Common myeloid progenitor, CD34-positive (primary cell): ENCODE measurements at regions not wholly inside any gene's neighbourhood (a gene's known extent, or its start where the extent isn't known, plus 50 kb on each side); places are given as distances from the start of the nearest gene placed in this dataset.
"Not testable (repeated sequence)": the region's sequence is repeated elsewhere in the genome, so short reads cannot be mapped to it uniquely, and the experiment has no call there.

Experiments used
- CTCF ChIA-PET: fragments of 350-600 bp; sonication (Branson Sonifier 250); formaldehyde crosslinking; loops from one replicate; lab custom pipeline; 2021; ENCODE audit warnings: antibody characterized with exemption; lab: Charles Lee
- POLR2A ChIA-PET: fragments of 350-600 bp; sonication (Branson Sonifier 250); formaldehyde crosslinking; loops from one replicate; lab custom pipeline; 2021; ENCODE audit warnings: antibody characterized with exemption; lab: Charles Lee
- DNase-seq, 3 donors: peaks; one replicate each; pipeline versions ENCODE4 v3.0.0 to v3.0.0-alpha.2; 2013
- H3K27ac ChIP-seq, 2 experiments: 1 replicate in 1 of 2; 2 replicates in 1 of 2; pipeline ENCODE4 v1.7.0; 2013; ENCODE audit warnings: inconsistent platforms in 2 of 2, low read length in 2 of 2, mild to moderate bottlenecking in 2 of 2, low read depth in 1 of 2, moderate library complexity in 1 of 2; ENCODE audit not compliant: severe bottlenecking in 2 of 2, insufficient read depth in 1 of 2, poor library complexity in 1 of 2
- H3K27me3 ChIP-seq, 5 experiments: replicated peaks in 2 of 5; 1 replicate in 3 of 5; 2 replicates in 2 of 5; pipeline versions ENCODE4 v1.6.1 to v1.7.0; 2013; ENCODE audit warnings: low read length in 4 of 5, mild to moderate bottlenecking in 2 of 5, moderate library complexity in 2 of 5, inconsistent platforms in 1 of 5; ENCODE audit not compliant: insufficient read depth in 5 of 5, control insufficient read depth in 4 of 5
- H3K36me3 ChIP-seq, 4 experiments: 1 replicate in 2 of 4; 2 replicates in 2 of 4; pipeline versions ENCODE4 v1.6.1 to v1.7.0; 2013; ENCODE audit warnings: low read length in 3 of 4, control low read depth in 1 of 4, mild to moderate bottlenecking in 1 of 4; ENCODE audit not compliant: control insufficient read depth in 4 of 4, insufficient read depth in 4 of 4
- H3K4me1 ChIP-seq, 4 experiments: 1 replicate in 3 of 4; 2 replicates in 1 of 4; pipeline versions ENCODE4 v1.6.1 to v1.7.1; 2013; ENCODE audit warnings: low read length in 3 of 4, mild to moderate bottlenecking in 3 of 4, control low read depth in 1 of 4, inconsistent platforms in 1 of 4, moderate library complexity in 1 of 4; ENCODE audit not compliant: control insufficient read depth in 4 of 4, insufficient read depth in 4 of 4; ENCODE audit errors: control extremely low read depth in 1 of 4
- H3K4me3 ChIP-seq, 7 experiments: 1 replicate in 4 of 7; 2 replicates in 3 of 7; pipeline versions ENCODE4 v1.5.1 to v1.7.0; 2013; ENCODE audit warnings: mild to moderate bottlenecking in 7 of 7, low read length in 6 of 7, moderate library complexity in 6 of 7, inconsistent platforms in 2 of 7, low read depth in 2 of 7, control low read depth in 1 of 7; ENCODE audit not compliant: insufficient read depth in 4 of 7, control insufficient read depth in 1 of 7; ENCODE audit errors: extremely low read depth in 1 of 7
- H3K9me3 ChIP-seq, 5 experiments: 1 replicate in 4 of 5; 2 replicates in 1 of 5; pipeline versions ENCODE4 v1.6.1 to v1.7.1; 2013; ENCODE audit warnings: low read length in 4 of 5, mild to moderate bottlenecking in 2 of 5, inconsistent platforms in 1 of 5, low read depth in 1 of 5, moderate library complexity in 1 of 5; ENCODE audit not compliant: control insufficient read depth in 4 of 5, insufficient read depth in 2 of 5; ENCODE audit errors: control extremely low read depth in 1 of 5
- WGBS: methylation state at CpG from one replicate; pipeline ENCODE4 v1.1.5; 2013; ENCODE audit not compliant: insufficient coverage; 5-methylcytosine and 5-hydroxymethylcytosine counted together

DNA sequence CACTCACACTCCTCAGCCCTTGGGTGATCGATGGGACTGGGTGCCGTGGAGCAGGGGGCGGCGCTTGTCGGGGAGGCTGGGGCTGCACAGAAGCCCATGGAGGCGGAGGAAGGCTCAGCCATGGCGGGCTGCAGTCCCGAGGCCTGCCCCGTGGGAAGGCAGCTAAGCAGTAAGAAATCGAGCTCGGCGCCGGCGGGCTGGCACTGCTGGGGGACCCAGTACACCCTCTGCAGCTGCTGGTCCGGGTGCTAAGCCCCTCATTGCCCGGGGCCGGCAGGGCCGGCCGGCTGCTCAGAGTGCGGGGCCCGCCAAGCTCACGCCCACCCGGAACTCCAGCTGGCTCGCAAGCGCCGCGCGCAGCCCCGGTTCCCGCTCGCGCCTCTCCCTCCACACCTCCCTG, 942.6 kb downstream of the C4orf33 start:
- H3K9me3 ChIP-seq, H3K27ac ChIP-seq, H3K4me1 ChIP-seq, H3K27me3 ChIP-seq, POLR2A ChIA-PET, DNase-seq, H3K36me3 ChIP-seq, H3K4me3 ChIP-seq: not testable (repeated sequence)
- CTCF ChIA-PET, result interaction anchor here (1.5 kb wide), 1 partner anchor 11 kb away, joined by 3 read pairs; no protein-coding TSS in a partner anchor
- 90% methylated on average over 16 of the region's 32 CpGs for WGBS

DNA sequence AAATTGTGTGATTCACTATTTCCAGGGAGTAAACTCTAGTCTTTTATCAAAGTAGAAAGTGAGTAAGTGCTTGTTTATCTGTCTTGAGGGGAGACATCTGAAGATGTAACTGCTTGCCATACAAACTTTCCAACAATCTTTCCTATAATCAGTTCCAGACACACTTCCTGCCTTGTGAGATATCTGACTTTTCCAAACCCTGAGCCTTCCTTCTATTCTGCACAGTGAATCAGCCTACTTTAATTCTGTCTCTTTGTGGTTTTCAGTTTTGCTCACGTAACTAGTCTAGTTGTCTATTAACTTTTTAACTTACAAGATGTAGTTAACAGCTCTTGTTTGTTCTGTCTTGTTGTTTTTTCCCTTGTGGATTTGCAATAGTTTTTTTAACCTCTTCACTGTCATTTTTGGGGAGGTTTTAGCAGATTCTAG, 947.8 kb downstream of the C4orf33 start:
- Histone ChIP-seq H3K27ac (no peak overlapping the region), H3K9me3 (no peaks in the 10 kb centered on the region), H3K4me3 (no peak overlapping the region), H3K27me3 (no peaks in the 10 kb centered on the region), H3K4me1 (no peaks in the 10 kb centered on the region), H3K36me3 (no peaks in the 10 kb centered on the region)
- WGBS, result no CpG with 5 or more reads among the region's 1 CpG
- ChIA-PET CTCF (no interaction called here), POLR2A (no interaction called here)
- no peak for DNase-seq

DNA sequence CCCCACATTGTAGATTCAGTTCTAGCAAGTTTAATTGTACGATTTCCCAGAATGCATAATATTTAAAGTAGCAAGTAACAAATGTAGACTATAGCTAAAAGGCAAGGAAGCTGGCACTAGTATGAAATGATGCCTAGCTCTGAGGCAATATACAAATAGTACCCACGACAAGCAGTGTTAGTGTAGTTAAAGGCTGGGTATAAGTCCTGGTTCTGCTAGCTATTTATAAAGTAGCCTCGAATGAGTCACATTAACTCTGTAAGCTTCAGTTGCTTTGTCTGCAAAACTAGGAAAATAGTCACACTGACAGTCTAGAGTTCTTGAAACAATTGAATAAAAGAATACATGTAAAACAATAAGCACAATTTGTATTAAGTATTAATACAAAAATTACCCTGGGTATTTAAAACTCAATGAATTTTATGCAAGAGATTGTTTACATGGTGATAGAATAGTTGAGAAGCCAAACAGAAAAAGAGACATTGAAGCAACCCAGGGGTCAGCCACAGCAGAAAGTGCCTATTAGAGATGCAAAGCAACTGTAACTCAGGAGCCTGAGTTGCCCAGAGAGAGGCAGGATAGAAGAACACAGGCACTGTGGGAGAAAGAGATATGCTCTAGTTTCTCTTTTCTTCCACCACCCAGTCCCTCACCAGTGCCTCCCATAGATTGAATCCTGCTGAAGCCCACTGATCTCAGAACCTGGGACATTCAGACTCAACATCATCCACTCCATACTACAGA, 949.0 kb downstream of the C4orf33 start:
- H3K27me3 ChIP-seq, result no peaks in the 10 kb centered on the region
- POLR2A ChIA-PET, result no interaction called here
- CTCF ChIA-PET, result no interaction called here
- no peaks in the 10 kb centered on the region for H3K9me3 ChIP-seq
- 92% methylated on average over 2 of the region's 3 CpGs for WGBS
- H3K4me1 ChIP-seq, result no peaks in the 10 kb centered on the region
- DNase-seq, result no peak
- H3K4me3 ChIP-seq, result no peak overlapping the region
- H3K36me3 ChIP-seq, result no peaks in the 10 kb centered on the region
- H3K27ac ChIP-seq, result no peak overlapping the region

DNA sequence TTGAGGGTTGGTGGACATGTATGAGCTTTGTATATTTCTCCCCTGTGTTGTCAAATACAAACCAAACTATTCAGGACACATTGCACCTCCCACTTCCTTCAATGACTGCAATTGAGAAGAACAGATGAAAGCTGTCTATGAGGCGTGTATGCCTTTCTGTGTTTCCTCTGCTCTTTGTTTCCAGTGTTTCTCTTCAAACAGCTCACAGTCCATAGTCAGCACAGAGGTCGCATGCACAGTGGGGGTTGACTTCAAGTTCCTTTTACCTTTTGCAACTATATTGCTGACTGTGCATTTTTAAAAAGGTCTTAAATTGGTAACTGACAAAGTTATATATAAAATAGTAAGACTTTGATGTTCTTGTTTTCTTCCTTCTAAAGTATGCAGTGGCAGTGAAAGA, 957.8 kb downstream of the C4orf33 start:
- H3K27me3 ChIP-seq, result no peaks in the 10 kb centered on the region
- H3K27ac ChIP-seq, result no peak overlapping the region
- no peaks in the 10 kb centered on the region for H3K4me1 ChIP-seq
- CTCF ChIA-PET, result no interaction called here
- POLR2A ChIA-PET, result no interaction called here
- DNase-seq, result no peak
- 55% methylated on average over 2 of the region's 2 CpGs for WGBS
- no peaks in the 10 kb centered on the region for H3K9me3 ChIP-seq
- H3K36me3 ChIP-seq, result no peaks in the 10 kb centered on the region
- no peak overlapping the region for H3K4me3 ChIP-seq

DNA sequence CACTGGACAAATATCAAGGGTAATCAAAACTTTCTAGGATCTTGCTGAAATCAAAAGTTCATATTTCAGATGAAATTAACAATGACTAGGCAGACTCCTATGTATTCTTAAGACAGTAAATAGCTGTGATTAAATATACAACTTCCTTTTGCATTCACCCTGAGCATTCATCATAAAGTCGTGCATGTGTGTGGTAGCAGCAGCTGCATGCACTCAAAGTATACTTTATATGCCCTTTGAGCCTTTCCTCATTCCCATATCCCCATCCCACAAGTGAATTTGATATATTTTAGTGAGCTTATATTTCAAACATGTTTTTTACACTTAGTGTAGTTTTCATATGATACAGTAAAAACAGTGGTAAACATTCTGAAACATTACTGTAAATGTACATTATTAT, 959.0 kb downstream of the C4orf33 start:
- Histone ChIP-seq H3K4me1 (no peaks in the 10 kb centered on the region), H3K9me3 (no peaks in the 10 kb centered on the region), H3K36me3 (no peaks in the 10 kb centered on the region), H3K4me3 (no peak overlapping the region), H3K27me3 (no peaks in the 10 kb centered on the region), H3K27ac (no peak overlapping the region)
- CTCF ChIA-PET, result no interaction called here
- POLR2A ChIA-PET, result no interaction called here
- no CpG with 5 or more reads among the region's 1 CpG for WGBS
- no peak for DNase-seq

DNA sequence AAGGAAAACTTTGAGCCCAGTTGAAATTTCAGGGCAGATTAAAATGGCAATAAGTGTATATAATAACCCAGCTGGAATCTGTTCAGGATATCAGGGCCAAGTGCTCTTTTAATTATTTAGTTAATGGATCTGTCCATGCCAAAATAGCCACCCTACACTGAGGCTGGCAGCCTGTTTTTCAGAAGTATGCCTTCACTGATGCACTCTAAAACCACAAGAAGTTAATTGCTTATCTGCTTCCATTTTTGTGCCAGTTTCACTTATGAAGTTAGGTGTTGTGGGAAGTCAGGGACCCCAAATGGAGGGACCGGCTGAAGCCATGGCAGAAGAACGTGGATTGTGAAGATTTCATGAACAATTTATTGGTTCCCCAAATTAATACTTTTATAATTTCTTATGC, 960.3 kb downstream of the C4orf33 start:
- Histone ChIP-seq H3K9me3 (no peaks in the 10 kb centered on the region), H3K36me3 (no peaks in the 10 kb centered on the region), H3K27ac (no peak overlapping the region), H3K4me1 (no peaks in the 10 kb centered on the region), H3K4me3 (no peak overlapping the region), H3K27me3 (no peaks in the 10 kb centered on the region)
- WGBS, result no CpG with 5 or more reads among the region's 2 CpGs
- POLR2A ChIA-PET, result no interaction called here
- no peak for DNase-seq
- CTCF ChIA-PET, result no interaction called here

DNA sequence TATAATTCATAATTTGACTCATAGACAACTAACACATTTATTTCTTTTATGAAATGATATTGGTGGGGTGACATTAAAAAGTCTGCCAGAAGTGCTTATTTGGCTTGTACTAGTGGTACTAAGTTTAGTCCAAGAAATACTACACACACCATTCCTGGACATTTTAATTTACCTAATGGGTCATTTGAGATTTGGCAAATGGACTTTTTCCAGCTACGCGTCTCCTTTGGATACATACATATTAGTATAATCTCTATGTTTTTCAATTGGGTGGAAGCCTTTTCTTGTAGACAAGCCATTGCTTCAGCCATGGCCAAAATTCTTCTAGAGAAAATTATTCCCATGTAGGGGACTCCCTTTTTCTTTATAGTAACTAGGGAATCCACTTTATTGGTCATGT, 968.5 kb downstream of the C4orf33 start:
- no CpG with 5 or more reads among the region's 2 CpGs for WGBS
- ChIA-PET POLR2A (no interaction called here), CTCF (no interaction called here)
- H3K4me3 ChIP-seq, result no peak overlapping the region
- H3K4me1 ChIP-seq, result no peaks in the 10 kb centered on the region
- no peaks in the 10 kb centered on the region for H3K36me3 ChIP-seq
- no peaks in the 10 kb centered on the region for H3K27me3 ChIP-seq
- peaks cover 0 to 1% (median 0%) of the 10 kb centered on the region in 5 experiments for H3K9me3 ChIP-seq
- DNase-seq, result no peak
- no peak overlapping the region for H3K27ac ChIP-seq
